ENCODE measurements at regions not wholly inside any gene's neighbourhood (a gene's known extent, or its start where the extent isn't known, plus 50 kb on each side); places are given as distances from the start of the nearest gene placed in this dataset.

GRCh38 chr6:169078399-169079145 is 175.1 kb downstream of the THBS2 start:
- TF ChIP-seq POLR2A (IDR thresholded peaks at IDR 0.05): no peak
- TF ChIP-seq, protein P1, sequence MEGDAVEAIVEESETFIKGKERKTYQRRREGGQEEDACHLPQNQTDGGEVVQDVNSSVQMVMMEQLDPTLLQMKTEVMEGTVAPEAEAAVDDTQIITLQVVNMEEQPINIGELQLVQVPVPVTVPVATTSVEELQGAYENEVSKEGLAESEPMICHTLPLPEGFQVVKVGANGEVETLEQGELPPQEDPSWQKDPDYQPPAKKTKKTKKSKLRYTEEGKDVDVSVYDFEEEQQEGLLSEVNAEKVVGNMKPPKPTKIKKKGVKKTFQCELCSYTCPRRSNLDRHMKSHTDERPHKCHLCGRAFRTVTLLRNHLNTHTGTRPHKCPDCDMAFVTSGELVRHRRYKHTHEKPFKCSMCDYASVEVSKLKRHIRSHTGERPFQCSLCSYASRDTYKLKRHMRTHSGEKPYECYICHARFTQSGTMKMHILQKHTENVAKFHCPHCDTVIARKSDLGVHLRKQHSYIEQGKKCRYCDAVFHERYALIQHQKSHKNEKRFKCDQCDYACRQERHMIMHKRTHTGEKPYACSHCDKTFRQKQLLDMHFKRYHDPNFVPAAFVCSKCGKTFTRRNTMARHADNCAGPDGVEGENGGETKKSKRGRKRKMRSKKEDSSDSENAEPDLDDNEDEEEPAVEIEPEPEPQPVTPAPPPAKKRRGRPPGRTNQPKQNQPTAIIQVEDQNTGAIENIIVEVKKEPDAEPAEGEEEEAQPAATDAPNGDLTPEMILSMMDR (IDR thresholded peaks at IDR 0.05): no peak
- TF ChIP-seq EP300 (IDR thresholded peaks at IDR 0.05): no peak

All from stomach (tissue), 4 donors.